MM.1S (cell line): ENCODE measurements at regions not wholly inside any gene's neighbourhood (a gene's known extent, or its start where the extent isn't known, plus 50 kb on each side); places are given as distances from the start of the nearest gene placed in this dataset.

Experiments used
- DNase-seq: peaks from one replicate; pipeline ENCODE4 v3.0.0-alpha.2; 2015
- H2AFZ ChIP-seq: fragments of 300-600 bp; sonication (generic); 2 replicates; pipeline ENCODE4 v1.6.0; 2016; ENCODE audit warnings: antibody characterized with exemption, low read length
- H3F3A ChIP-seq: fragments of 300-600 bp; sonication (generic); 2 replicates; pipeline ENCODE4 v1.6.1; 2016; ENCODE audit warnings: mild to moderate bottlenecking, antibody characterized with exemption, low read length, moderate library complexity, mixed read lengths; ENCODE audit not compliant: insufficient read depth
- H3K27ac ChIP-seq: fragments of 300-600 bp; sonication (generic); 2 replicates; pipeline ENCODE4 v1.5.1; 2016; ENCODE audit warnings: mild to moderate bottlenecking, low read length
- H3K27me3 ChIP-seq: fragments of 300-600 bp; sonication (generic); replicated peaks from 2 replicates; pipeline ENCODE4 v1.6.0; 2016; ENCODE audit warnings: low read length; ENCODE audit not compliant: insufficient read depth
- H3K36me3 ChIP-seq: fragments of 300-600 bp; sonication (generic); replicated peaks from 2 replicates; pipeline ENCODE4 v1.6.1; 2016; ENCODE audit warnings: mild to moderate bottlenecking, low read length, mixed read lengths; ENCODE audit not compliant: insufficient read depth
- H3K4me1 ChIP-seq: fragments of 300-600 bp; sonication (generic); 2 replicates; pipeline ENCODE4 v1.6.1; 2016; ENCODE audit warnings: low read length, mixed read lengths
- H3K4me2 ChIP-seq: fragments of 300-600 bp; sonication (generic); 2 replicates; pipeline ENCODE4 v1.6.0; 2016; ENCODE audit warnings: low read depth, low read length
- H3K4me3 ChIP-seq: fragments of 300-600 bp; sonication (generic); 2 replicates; pipeline ENCODE4 v1.5.1; 2016; ENCODE audit warnings: low read length, mixed read lengths
- H3K79me2 ChIP-seq: fragments of 300-600 bp; sonication (generic); 2 replicates; pipeline ENCODE4 v1.6.1; 2016; ENCODE audit warnings: mixed run types, low read length, mixed read lengths
- H3K9ac ChIP-seq: fragments of 300-600 bp; sonication (generic); 2 replicates; pipeline ENCODE4 v1.6.1; 2016; ENCODE audit warnings: low read length, mixed read lengths
- H3K9me2 ChIP-seq: fragments of 300-600 bp; sonication (generic); replicated peaks from 2 replicates; pipeline ENCODE4 v1.6.1; 2016; ENCODE audit warnings: mild to moderate bottlenecking, low read length, mixed read lengths; ENCODE audit not compliant: insufficient read depth
- H3K9me3 ChIP-seq: fragments of 300-600 bp; sonication (generic); replicated peaks from 2 replicates; pipeline ENCODE4 v1.6.1; 2016; ENCODE audit warnings: mild to moderate bottlenecking, low read length, mixed read lengths; ENCODE audit not compliant: insufficient read depth
- H4K20me1 ChIP-seq: fragments of 300-600 bp; sonication (generic); 2 replicates; pipeline ENCODE4 v1.6.1; 2016; ENCODE audit warnings: mild to moderate bottlenecking, low read length, moderate library complexity, mixed read lengths; ENCODE audit not compliant: insufficient read depth
- CTCF ChIP-seq: fragments of 300-600 bp; sonication (generic); IDR thresholded peaks from 2 replicates; pipeline ENCODE4 v1.5.1; 2016; ENCODE audit warnings: antibody characterized with exemption, low read length, mixed read lengths
- EZH2 ChIP-seq: fragments of 300-600 bp; sonication (generic); optimal IDR thresholded peaks from 2 replicates; pipeline ENCODE3; 2017; ENCODE audit warnings: low read depth, mild to moderate bottlenecking, antibody characterized with exemption, low read length, mixed read lengths
- EZH2phosphoT487 ChIP-seq: fragments of 300-600 bp; sonication (generic); IDR thresholded peaks from 2 replicates; pipeline ENCODE4 v1.6.1; 2018; ENCODE audit warnings: antibody characterized with exemption, low read length

- no peak for DNase-seq
- Histone ChIP-seq H3K9me2 (no peaks in the 10 kb centered on the region), H3K9ac (no peak overlapping the region), H3K4me3 (no peak overlapping the region), H3K9me3 (no peaks in the 10 kb centered on the region), H3K79me2 (no peaks in the 10 kb centered on the region), H3K4me1 (no peaks in the 10 kb centered on the region), H3K27ac (no peak overlapping the region), H3F3A (no peaks in the 10 kb centered on the region), H3K4me2 (no peak overlapping the region), H3K27me3 (no peaks in the 10 kb centered on the region), H3K36me3 (no peaks in the 10 kb centered on the region), H4K20me1 (no peaks in the 10 kb centered on the region), H2AFZ (no peak overlapping the region)
- TF ChIP-seq CTCF (no peak), EZH2 (no peak), EZH2phosphoT487 (no peak)
These were observed 160.5 kb upstream of the NSMCE3 start for GRCh38 chr15:29430124-29430523.

- no peaks in the 10 kb centered on the region for H3F3A ChIP-seq
- no peak for TF ChIP-seq CTCF
- no peak for TF ChIP-seq EZH2
- no peak for TF ChIP-seq EZH2phosphoT487
These were observed 160.0 kb upstream of the NSMCE3 start for GRCh38 chr15:29429584-29429983.

GRCh38 chr15:29428925-29429573, 159.4 kb upstream of the NSMCE3 start:
- H3K9me3 ChIP-seq: no peaks in the 10 kb centered on the region
- H3K9me2 ChIP-seq: no peaks in the 10 kb centered on the region
- H3F3A ChIP-seq: no peaks in the 10 kb centered on the region
- H3K27me3 ChIP-seq: no peaks in the 10 kb centered on the region
- H3K4me1 ChIP-seq: no peaks in the 10 kb centered on the region
- no peaks in the 10 kb centered on the region for H3K36me3 ChIP-seq
- H3K4me2 ChIP-seq: no peak overlapping the region
- no peak for TF ChIP-seq CTCF
- no peak for TF ChIP-seq EZH2
- TF ChIP-seq EZH2phosphoT487: no peak
- H4K20me1 ChIP-seq: no peaks in the 10 kb centered on the region
- H3K27ac ChIP-seq: no peak overlapping the region
- no peak overlapping the region for H3K9ac ChIP-seq
- DNase-seq: no peak
- H3K4me3 ChIP-seq: no peak overlapping the region
- no peaks in the 10 kb centered on the region for H3K79me2 ChIP-seq
- no peak overlapping the region for H2AFZ ChIP-seq

More at GRCh38 chr15:29429584-29429983, 160.0 kb upstream of the NSMCE3 start:
- no peak overlapping the region for H3K9ac ChIP-seq
- no peaks in the 10 kb centered on the region for H3K36me3 ChIP-seq
- no peak overlapping the region for H3K27ac ChIP-seq
- no peak overlapping the region for H2AFZ ChIP-seq
- no peaks in the 10 kb centered on the region for H3K27me3 ChIP-seq
- H3K9me3 ChIP-seq: no peaks in the 10 kb centered on the region
- H3K4me1 ChIP-seq: no peaks in the 10 kb centered on the region
- H3K79me2 ChIP-seq: no peaks in the 10 kb centered on the region
- no peak for DNase-seq
- H3K4me3 ChIP-seq: no peak overlapping the region
- H3K9me2 ChIP-seq: no peaks in the 10 kb centered on the region
- no peak overlapping the region for H3K4me2 ChIP-seq
- no peaks in the 10 kb centered on the region for H4K20me1 ChIP-seq
